ENCODE measurements at regions not wholly inside any gene's neighbourhood (a gene's known extent, or its start where the extent isn't known, plus 50 kb on each side); places are given as distances from the start of the nearest gene placed in this dataset.

- no peak overlapping the region for H3K4me3 Mint-ChIP-seq
Observed at GRCh38 chr6:79824202-79824601, 123.2 kb downstream of the ELOVL4 start.

More at GRCh38 chr6:79824202-79824601, 123.2 kb downstream of the ELOVL4 start:
- no peak overlapping the region for H3K18ac ChIP-seq (ENCODE audit: insufficient read length, low read depth, low read length)
- H4K91ac ChIP-seq (ENCODE audit: insufficient read length, low read depth, low read length), result no peak overlapping the region
- no peak overlapping the region for H3K56ac ChIP-seq (ENCODE audit: insufficient read length, low read depth, low read length)
- H3T11ph ChIP-seq (ENCODE audit: low read length), result no peak overlapping the region
- no peaks in the 10 kb centered on the region for H3K27me3 Mint-ChIP-seq (ENCODE audit: low read depth)
- no peak overlapping the region for H4K8ac ChIP-seq (replicated peaks; ENCODE audit: insufficient read length, low read depth, low read length)
- no peak overlapping the region for H3K14ac ChIP-seq (ENCODE audit: insufficient read depth, low read length)
- no peaks in the 10 kb centered on the region for H3K27me3 ChIP-seq (ENCODE audit: insufficient read depth, low read length)
- no peaks in the 10 kb centered on the region for H3K9me3 ChIP-seq (ENCODE audit: control insufficient read depth, low read depth, low read length)
- WGBS (ENCODE audit: extremely low coverage, insufficient read length, low lambda C conversion rate), result no CpG with 5 or more reads among the region's 2 CpGs
- H3K9ac ChIP-seq (ENCODE audit: extremely low read depth, insufficient read length, low read length), result no peak overlapping the region
- no peak for DNase-seq
- no peak overlapping the region for H3K27ac Mint-ChIP-seq
- TF ChIP-seq CTCF (conservative IDR thresholded peaks at IDR 0.05), result no peak
- no peak overlapping the region for H3K23ac ChIP-seq (ENCODE audit: insufficient read length, low read depth, low read length)
- H3K4me2 ChIP-seq (ENCODE audit: insufficient read depth, insufficient read length, low read length), result no peak overlapping the region
- H2BK5ac ChIP-seq (ENCODE audit: insufficient read length, low read length), result no peak overlapping the region
- H3K4me1 Mint-ChIP-seq, result peaks cover 0 to 4% of the 10 kb centered on the region in 2 experiments; a peak in 1 of 4 replicates
- H4K20me1 ChIP-seq (ENCODE audit: control insufficient read depth, insufficient read depth, insufficient read length), result no peaks in the 10 kb centered on the region
- H3K9me3 Mint-ChIP-seq, result peaks cover 8 to 11% of the 10 kb centered on the region in 2 experiments; a peak in 4 of 5 replicates
- no peaks in the 10 kb centered on the region for H3K79me1 ChIP-seq (ENCODE audit: insufficient read depth, low read depth, low read length, poor library complexity, severe bottlenecking)
- H3K79me2 ChIP-seq (ENCODE audit: insufficient read depth, low read length), result no peaks in the 10 kb centered on the region
- H3K23me2 ChIP-seq (ENCODE audit: insufficient read length, low read depth, low read length, poor library complexity, severe bottlenecking), result no peaks in the 10 kb centered on the region
- H2BK12ac ChIP-seq (ENCODE audit: insufficient read length, low read depth, low read length), result no peak overlapping the region
- no peak overlapping the region for H3K4ac ChIP-seq (ENCODE audit: low read depth, low read length)
- H3K27ac ChIP-seq (ENCODE audit: insufficient read length, low read depth, low read length), result no peak overlapping the region
- no peak overlapping the region for H4K5ac ChIP-seq (ENCODE audit: insufficient read length, low read depth, low read length)
- H2AK5ac ChIP-seq (ENCODE audit: insufficient read length, low read length), result no peak overlapping the region
- H2BK15ac ChIP-seq (ENCODE audit: low read depth, low read length), result no peak overlapping the region
- no peak overlapping the region for H2AFZ ChIP-seq (ENCODE audit: low read length)
- H3K36me3 Mint-ChIP-seq (ENCODE audit: insufficient read depth in 1 of 3, low read depth in 3 of 3), result peaks cover 0 to 4% (median 0%) of the 10 kb centered on the region in 3 experiments; a peak in 2 of 7 replicates
- H2BK20ac ChIP-seq (ENCODE audit: low read depth, low read length, poor library complexity, severe bottlenecking), result no peak overlapping the region
- H2BK120ac ChIP-seq (ENCODE audit: low read depth, low read length, poor library complexity, severe bottlenecking), result no peak overlapping the region
- H3K4me1 ChIP-seq (ENCODE audit: insufficient read depth, low read length), result no peaks in the 10 kb centered on the region

Measured in H9 (cell line).